Retinal pigment epithelial cell (primary cell): ENCODE measurements at regions not wholly inside any gene's neighbourhood (a gene's known extent, or its start where the extent isn't known, plus 50 kb on each side); places are given as distances from the start of the nearest gene placed in this dataset.

Experiments
- DNase-seq: peaks from one replicate; pipeline ENCODE4 v3.0.0-alpha.2; 2010; ENCODE audit warnings: low read depth
- H3K4me3 ChIP-seq: 2 replicates; pipeline ENCODE4 v1.5.1; 2011; ENCODE audit warnings: mild to moderate bottlenecking, low read length, control low read depth, moderate library complexity
- CTCF ChIP-seq: conservative IDR thresholded peaks from 2 replicates; pipeline ENCODE4 v1.5.1; 2011; ENCODE audit warnings: low read depth, low read length, control low read depth, inconsistent platforms

- no peak for DNase-seq
- H3K4me3 ChIP-seq, result no peak overlapping the region
- TF ChIP-seq CTCF, result no peak
These were observed 259.4 kb upstream of the TAS2R1 start for GRCh38 chr5:9889511-9889910.

- TF ChIP-seq CTCF, result no peak
- no peak for DNase-seq
- no peak overlapping the region for H3K4me3 ChIP-seq
These were observed 258.4 kb upstream of the TAS2R1 start for GRCh38 chr5:9888501-9888901.

- H3K4me3 ChIP-seq, result no peak overlapping the region
- TF ChIP-seq CTCF, result no peak
- no peak for DNase-seq
These were observed 255.0 kb upstream of the TAS2R1 start for GRCh38 chr5:9885164-9885563.

- no peak for TF ChIP-seq CTCF
- DNase-seq, result no peak
- H3K4me3 ChIP-seq, result no peak overlapping the region
These were observed 248.1 kb upstream of the TAS2R1 start for GRCh38 chr5:9878206-9878605.

- no peak overlapping the region for H3K4me3 ChIP-seq
- DNase-seq, result no peak
- TF ChIP-seq CTCF, result no peak
These were observed 247.3 kb upstream of the TAS2R1 start for GRCh38 chr5:9877488-9877887.

- TF ChIP-seq CTCF, result no peak
These were observed 246.3 kb upstream of the TAS2R1 start for GRCh38 chr5:9876451-9876850.

GRCh38 chr5:9869616-9870288 lies 239.6 kb upstream of the TAS2R1 start:
- no peak for TF ChIP-seq CTCF
- DNase-seq, result no peak
- H3K4me3 ChIP-seq, result no peak overlapping the region

More at GRCh38 chr5:9876451-9876850, 246.3 kb upstream of the TAS2R1 start:
- DNase-seq, result no peak
- H3K4me3 ChIP-seq, result no peak overlapping the region
